ENCODE measurements at regions not wholly inside any gene's neighbourhood (a gene's known extent, or its start where the extent isn't known, plus 50 kb on each side); places are given as distances from the start of the nearest gene placed in this dataset.

DNA sequence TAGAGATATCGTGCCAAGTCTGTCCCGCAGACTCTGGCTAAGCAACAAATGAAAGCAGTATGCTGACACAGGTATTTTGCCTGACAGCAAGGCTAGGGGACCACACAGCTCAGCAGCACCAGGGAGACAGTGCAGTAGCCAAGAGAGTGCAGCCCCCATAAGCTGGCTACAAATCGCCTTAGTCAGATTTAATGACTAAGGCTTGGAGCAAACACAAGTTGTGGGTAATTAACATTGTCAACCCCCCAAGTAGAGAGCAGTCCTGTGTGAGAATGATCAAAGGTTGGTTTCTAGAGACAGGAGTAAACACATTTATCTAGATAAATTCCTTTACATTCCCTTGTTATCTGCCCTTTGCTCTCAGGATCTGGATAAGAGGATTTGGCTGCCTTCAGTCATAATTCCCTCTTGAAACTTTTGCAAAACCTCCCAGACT is 1434.5 kb upstream of the CDH6 start:
- Histone ChIP-seq H4K20me1 (ENCODE audit: insufficient read depth, low read length) (no peaks in the 10 kb centered on the region), H3K4me1 (ENCODE audit: low read length) (no peaks in the 10 kb centered on the region), H3K27me3 (ENCODE audit: low read depth, low read length) (no peaks in the 10 kb centered on the region), H3K4me3 (ENCODE audit: low read length) (no peak overlapping the region), H2AFZ (ENCODE audit: low read depth, low read length) (no peak overlapping the region), H3K4me2 (ENCODE audit: low read length) (no peak overlapping the region), H3K27ac (ENCODE audit: low read length) (no peak overlapping the region), H3K79me2 (ENCODE audit: low read length) (no peaks in the 10 kb centered on the region), H3K9me3 (ENCODE audit: insufficient read depth, low read length) (no peaks in the 10 kb centered on the region), H3K36me3 (replicated peaks; ENCODE audit: low read depth, low read length) (no peaks in the 10 kb centered on the region), H3K9ac (ENCODE audit: low read length) (no peak overlapping the region)
- no peak for TF ChIP-seq EZH2phosphoT487 (IDR thresholded peaks at IDR 0.05; ENCODE audit: low read depth)
- TF ChIP-seq, protein P1, sequence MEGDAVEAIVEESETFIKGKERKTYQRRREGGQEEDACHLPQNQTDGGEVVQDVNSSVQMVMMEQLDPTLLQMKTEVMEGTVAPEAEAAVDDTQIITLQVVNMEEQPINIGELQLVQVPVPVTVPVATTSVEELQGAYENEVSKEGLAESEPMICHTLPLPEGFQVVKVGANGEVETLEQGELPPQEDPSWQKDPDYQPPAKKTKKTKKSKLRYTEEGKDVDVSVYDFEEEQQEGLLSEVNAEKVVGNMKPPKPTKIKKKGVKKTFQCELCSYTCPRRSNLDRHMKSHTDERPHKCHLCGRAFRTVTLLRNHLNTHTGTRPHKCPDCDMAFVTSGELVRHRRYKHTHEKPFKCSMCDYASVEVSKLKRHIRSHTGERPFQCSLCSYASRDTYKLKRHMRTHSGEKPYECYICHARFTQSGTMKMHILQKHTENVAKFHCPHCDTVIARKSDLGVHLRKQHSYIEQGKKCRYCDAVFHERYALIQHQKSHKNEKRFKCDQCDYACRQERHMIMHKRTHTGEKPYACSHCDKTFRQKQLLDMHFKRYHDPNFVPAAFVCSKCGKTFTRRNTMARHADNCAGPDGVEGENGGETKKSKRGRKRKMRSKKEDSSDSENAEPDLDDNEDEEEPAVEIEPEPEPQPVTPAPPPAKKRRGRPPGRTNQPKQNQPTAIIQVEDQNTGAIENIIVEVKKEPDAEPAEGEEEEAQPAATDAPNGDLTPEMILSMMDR (IDR thresholded peaks at IDR 0.05; ENCODE audit: low read depth, low read length), result no peak

DNA sequence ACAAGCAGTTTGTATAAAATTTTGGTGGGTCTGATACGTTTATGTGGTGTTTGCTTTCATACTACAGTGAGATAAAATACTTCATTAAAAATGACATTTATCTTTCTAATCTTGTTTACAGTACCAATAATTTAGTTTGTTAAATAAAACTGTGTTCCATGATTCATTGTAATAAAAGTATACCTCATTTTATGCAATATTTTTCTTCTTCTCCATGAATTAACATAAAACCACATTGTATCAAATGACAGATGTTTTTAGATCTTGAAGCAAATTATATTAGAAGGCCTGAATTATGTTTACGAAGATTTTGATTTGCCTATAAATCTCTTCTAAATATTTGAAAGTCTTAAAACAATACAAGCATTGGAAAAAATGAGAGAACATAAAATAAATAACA is 1443.0 kb upstream of the CDH6 start:
- Histone ChIP-seq H3K27me3 (ENCODE audit: low read depth, low read length) (no peaks in the 10 kb centered on the region), H3K4me2 (ENCODE audit: low read length) (no peak overlapping the region), H3K27ac (ENCODE audit: low read length) (no peak overlapping the region), H2AFZ (ENCODE audit: low read depth, low read length) (no peak overlapping the region), H3K79me2 (ENCODE audit: low read length) (no peaks in the 10 kb centered on the region), H3K9ac (ENCODE audit: low read length) (no peak overlapping the region), H3K4me1 (ENCODE audit: low read length) (no peaks in the 10 kb centered on the region), H3K9me3 (ENCODE audit: insufficient read depth, low read length) (no peaks in the 10 kb centered on the region), H3K4me3 (ENCODE audit: low read length) (no peak overlapping the region), H3K36me3 (replicated peaks; ENCODE audit: low read depth, low read length) (no peaks in the 10 kb centered on the region), H4K20me1 (ENCODE audit: insufficient read depth, low read length) (no peaks in the 10 kb centered on the region)
- TF ChIP-seq, protein P1 (IDR thresholded peaks at IDR 0.05; ENCODE audit: low read depth, low read length), result no peak
- TF ChIP-seq EZH2phosphoT487 (IDR thresholded peaks at IDR 0.05; ENCODE audit: low read depth), result no peak

DNA sequence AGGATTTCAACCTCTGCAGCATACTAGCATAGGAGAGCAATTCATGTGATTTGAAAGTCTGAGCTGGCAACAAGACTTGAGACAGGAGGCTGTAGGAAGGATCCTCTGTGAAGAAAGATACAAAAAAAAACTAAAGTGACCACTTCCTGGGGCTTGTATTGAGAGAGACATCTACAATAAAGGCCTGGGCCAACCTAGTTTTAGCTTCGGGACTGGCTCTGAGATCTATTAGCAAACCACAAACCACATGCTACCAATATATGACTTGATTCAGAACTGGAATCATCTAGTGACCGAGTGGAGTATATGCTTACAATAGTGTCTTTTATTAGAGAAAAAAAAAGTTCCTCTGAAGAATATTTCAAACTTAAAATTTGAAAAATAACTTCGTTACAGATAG is 1448.9 kb upstream of the CDH6 start:
- Histone ChIP-seq H3K79me2 (ENCODE audit: low read length) (no peaks in the 10 kb centered on the region), H2AFZ (ENCODE audit: low read depth, low read length) (no peak overlapping the region), H3K9ac (ENCODE audit: low read length) (no peak overlapping the region), H4K20me1 (ENCODE audit: insufficient read depth, low read length) (no peaks in the 10 kb centered on the region), H3K4me3 (ENCODE audit: low read length) (no peak overlapping the region), H3K4me2 (ENCODE audit: low read length) (no peak overlapping the region), H3K9me3 (ENCODE audit: insufficient read depth, low read length) (no peaks in the 10 kb centered on the region), H3K27me3 (ENCODE audit: low read depth, low read length) (no peaks in the 10 kb centered on the region), H3K36me3 (replicated peaks; ENCODE audit: low read depth, low read length) (no peaks in the 10 kb centered on the region), H3K4me1 (ENCODE audit: low read length) (no peaks in the 10 kb centered on the region), H3K27ac (ENCODE audit: low read length) (no peak overlapping the region)
- TF ChIP-seq, protein P1 (IDR thresholded peaks at IDR 0.05; ENCODE audit: low read depth, low read length), result no peak
- no peak for TF ChIP-seq EZH2phosphoT487 (IDR thresholded peaks at IDR 0.05; ENCODE audit: low read depth)

DNA sequence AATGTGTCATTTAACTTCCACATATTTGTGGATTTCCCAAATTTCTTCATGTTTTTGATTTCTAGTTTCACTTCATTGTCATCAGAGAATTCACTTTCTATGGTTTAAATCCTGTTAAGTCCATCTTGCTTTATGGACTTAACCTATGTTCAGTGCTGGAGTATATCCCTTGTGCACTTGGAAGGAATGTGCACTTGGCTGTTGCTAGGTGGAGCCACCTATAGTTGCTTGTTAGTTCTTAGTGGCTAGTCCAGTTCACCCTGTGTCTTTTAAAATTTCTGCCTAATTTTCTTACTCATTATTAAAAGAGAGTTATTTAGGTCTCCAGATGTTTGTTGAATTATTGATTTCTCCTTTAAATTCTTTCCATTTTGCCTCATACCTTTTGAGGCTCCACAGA is 1472.5 kb upstream of the CDH6 start:
- Histone ChIP-seq H3K9ac (ENCODE audit: low read length) (no peak overlapping the region), H3K27me3 (ENCODE audit: low read depth, low read length) (no peaks in the 10 kb centered on the region), H3K79me2 (ENCODE audit: low read length) (no peaks in the 10 kb centered on the region), H3K4me2 (ENCODE audit: low read length) (no peak overlapping the region), H3K4me3 (ENCODE audit: low read length) (no peak overlapping the region), H3K9me3 (ENCODE audit: insufficient read depth, low read length) (no peaks in the 10 kb centered on the region), H4K20me1 (ENCODE audit: insufficient read depth, low read length) (no peaks in the 10 kb centered on the region), H2AFZ (ENCODE audit: low read depth, low read length) (no peak overlapping the region), H3K27ac (ENCODE audit: low read length) (no peak overlapping the region), H3K4me1 (ENCODE audit: low read length) (no peaks in the 10 kb centered on the region), H3K36me3 (replicated peaks; ENCODE audit: low read depth, low read length) (no peaks in the 10 kb centered on the region)
- TF ChIP-seq, protein P1 (IDR thresholded peaks at IDR 0.05; ENCODE audit: low read depth, low read length), result no peak
- TF ChIP-seq EZH2phosphoT487 (IDR thresholded peaks at IDR 0.05; ENCODE audit: low read depth), result no peak

All from OCI-LY3 (cell line).